ENCODE measurements at regions not wholly inside any gene's neighbourhood (a gene's known extent, or its start where the extent isn't known, plus 50 kb on each side); places are given as distances from the start of the nearest gene placed in this dataset.

DNA sequence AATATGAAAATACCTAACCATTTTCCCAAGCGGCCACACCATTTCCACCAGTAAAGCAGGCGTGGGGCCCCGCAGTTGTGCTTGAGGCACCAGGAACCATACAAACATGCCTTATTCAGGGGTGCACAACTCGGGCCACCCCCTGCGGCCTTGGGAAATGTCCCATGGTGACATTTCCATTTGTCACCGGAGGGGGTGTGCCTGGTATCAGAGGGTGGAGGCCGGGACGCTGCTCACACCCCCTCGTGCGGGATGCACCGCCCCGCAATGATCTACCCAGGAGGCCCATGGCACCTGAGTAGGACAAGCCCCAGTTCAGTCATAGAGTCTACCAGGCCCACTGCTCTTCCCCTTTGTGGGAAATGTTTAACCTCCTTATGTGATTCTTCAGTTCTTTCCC, 218.8 kb downstream of the TEX29 start:
- intact Hi-C loops (cut with DNase I; ENCODE audit: low total_unique reads): no loop called here

DNA sequence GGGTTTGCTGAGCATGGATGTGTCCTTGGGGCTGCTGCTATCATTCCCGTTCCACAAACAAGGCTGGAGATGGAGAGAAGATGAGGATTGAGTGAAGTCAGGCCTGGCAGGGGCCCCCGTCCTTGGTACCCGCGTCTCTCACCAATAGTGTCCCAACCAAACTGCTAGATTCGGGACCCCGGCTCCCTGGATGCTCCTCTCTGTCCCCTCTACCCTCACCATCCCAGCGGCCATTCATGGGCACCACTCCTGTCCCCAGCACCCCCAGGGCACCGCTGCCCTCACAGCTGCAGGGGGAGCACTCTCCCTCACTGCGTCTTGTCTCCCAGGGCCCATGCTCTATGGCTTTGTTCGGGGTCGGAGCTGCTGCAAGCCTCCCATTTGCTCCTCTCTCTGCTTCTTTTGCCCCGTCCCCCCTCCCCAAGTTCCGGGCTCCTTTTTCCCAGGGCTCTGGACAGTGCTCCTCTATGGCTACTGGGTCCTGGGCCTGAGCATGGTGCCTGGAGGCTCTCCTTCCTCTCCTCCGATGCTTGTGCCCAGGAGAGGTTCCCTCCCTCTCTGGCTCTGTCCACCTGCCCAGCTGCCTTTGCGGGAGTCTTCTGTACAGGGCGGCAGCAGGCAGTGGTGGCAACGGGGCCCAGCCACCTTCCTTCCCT, 219.5 kb downstream of the TEX29 start:
- no peak for DNase-seq
- Histone ChIP-seq H3K4me1 (no peaks in the 10 kb centered on the region), H3K4me3 (no peak overlapping the region), H3K9me3 (no peaks in the 10 kb centered on the region), H3K36me3 (no peaks in the 10 kb centered on the region), H3K27ac (no peak overlapping the region), H3K27me3 (peaks cover 0 to 1% of the 10 kb centered on the region in 2 donors)
- intact Hi-C loops (cut with DNase I; ENCODE audit: low total_unique reads): no loop called here
- TF ChIP-seq, protein P1, sequence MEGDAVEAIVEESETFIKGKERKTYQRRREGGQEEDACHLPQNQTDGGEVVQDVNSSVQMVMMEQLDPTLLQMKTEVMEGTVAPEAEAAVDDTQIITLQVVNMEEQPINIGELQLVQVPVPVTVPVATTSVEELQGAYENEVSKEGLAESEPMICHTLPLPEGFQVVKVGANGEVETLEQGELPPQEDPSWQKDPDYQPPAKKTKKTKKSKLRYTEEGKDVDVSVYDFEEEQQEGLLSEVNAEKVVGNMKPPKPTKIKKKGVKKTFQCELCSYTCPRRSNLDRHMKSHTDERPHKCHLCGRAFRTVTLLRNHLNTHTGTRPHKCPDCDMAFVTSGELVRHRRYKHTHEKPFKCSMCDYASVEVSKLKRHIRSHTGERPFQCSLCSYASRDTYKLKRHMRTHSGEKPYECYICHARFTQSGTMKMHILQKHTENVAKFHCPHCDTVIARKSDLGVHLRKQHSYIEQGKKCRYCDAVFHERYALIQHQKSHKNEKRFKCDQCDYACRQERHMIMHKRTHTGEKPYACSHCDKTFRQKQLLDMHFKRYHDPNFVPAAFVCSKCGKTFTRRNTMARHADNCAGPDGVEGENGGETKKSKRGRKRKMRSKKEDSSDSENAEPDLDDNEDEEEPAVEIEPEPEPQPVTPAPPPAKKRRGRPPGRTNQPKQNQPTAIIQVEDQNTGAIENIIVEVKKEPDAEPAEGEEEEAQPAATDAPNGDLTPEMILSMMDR (IDR thresholded peaks at IDR 0.05): no peak
- TF ChIP-seq POLR2A (IDR thresholded peaks at IDR 0.05): no peak

More for the DNA sequence above, 218.8 kb downstream of the TEX29 start:
- TF ChIP-seq, protein P1 (IDR thresholded peaks at IDR 0.05): no peak
- TF ChIP-seq POLR2A (IDR thresholded peaks at IDR 0.05): no peak
- Histone ChIP-seq H3K27me3 (peaks cover 0 to 7% of the 10 kb centered on the region in 2 donors), H3K36me3 (no peaks in the 10 kb centered on the region), H3K9me3 (no peaks in the 10 kb centered on the region), H3K4me3 (no peak overlapping the region), H3K4me1 (no peaks in the 10 kb centered on the region), H3K27ac (no peak overlapping the region)
- DNase-seq: no peak

DNA sequence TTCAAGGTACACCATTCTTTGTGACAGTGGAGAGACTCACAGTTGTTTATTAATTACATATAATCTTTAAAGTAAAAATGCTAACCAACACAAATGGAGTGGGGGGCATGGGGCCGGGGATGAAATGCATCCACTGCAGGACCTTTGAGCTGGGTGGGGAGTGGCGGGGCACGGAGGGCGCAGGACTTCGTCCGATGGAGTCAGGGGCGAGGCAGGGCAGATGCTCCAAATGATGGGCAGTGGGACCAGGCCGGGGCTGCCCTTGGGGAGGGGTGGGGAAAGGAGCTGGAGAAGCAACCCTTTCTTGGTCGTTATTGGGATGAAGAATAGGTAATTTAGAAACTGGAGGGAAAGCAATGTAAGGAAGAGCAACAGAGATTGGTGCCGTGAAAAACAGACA, 220.0 kb downstream of the TEX29 start:
- TF ChIP-seq, protein P1 (IDR thresholded peaks at IDR 0.05): no peak
- TF ChIP-seq POLR2A (IDR thresholded peaks at IDR 0.05): no peak
- DNase-seq: no peak
- no peaks in the 10 kb centered on the region for H3K36me3 ChIP-seq
- no peaks in the 10 kb centered on the region for H3K4me1 ChIP-seq
- no peak overlapping the region for H3K27ac ChIP-seq
- intact Hi-C loops (cut with DNase I; ENCODE audit: low total_unique reads): no loop called here
- H3K27me3 ChIP-seq: no peaks in the 10 kb centered on the region
- no peak overlapping the region for H3K4me3 ChIP-seq
- no peaks in the 10 kb centered on the region for H3K9me3 ChIP-seq

DNA sequence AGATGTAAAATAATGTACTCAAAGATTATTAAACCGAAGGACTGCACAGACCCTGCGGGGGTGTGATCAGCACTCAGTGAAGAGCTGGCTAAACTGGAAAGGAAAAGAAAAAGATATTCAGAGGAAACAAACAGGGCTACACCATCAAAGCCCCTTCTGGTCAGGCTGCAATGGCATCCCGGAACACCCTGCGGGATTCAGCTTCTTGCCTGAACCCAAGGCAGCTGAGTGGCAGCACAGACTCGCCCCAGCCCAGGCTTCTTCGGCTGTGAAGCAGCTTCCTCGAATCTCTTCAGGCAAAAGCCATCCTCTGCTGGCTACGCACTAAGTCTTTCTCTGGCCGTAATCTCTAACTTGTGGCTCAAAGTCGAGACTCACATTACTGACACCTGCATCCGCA, 220.9 kb downstream of the TEX29 start:
- TF ChIP-seq, protein P1 (IDR thresholded peaks at IDR 0.05): no peak
- TF ChIP-seq POLR2A (IDR thresholded peaks at IDR 0.05): no peak
- no peak overlapping the region for H3K27ac ChIP-seq
- no peak overlapping the region for H3K4me3 ChIP-seq
- H3K4me1 ChIP-seq: no peaks in the 10 kb centered on the region
- H3K36me3 ChIP-seq: no peaks in the 10 kb centered on the region
- intact Hi-C loops (cut with DNase I; ENCODE audit: low total_unique reads): no loop called here
- H3K27me3 ChIP-seq: no peaks in the 10 kb centered on the region
- DNase-seq: no peak
- no peaks in the 10 kb centered on the region for H3K9me3 ChIP-seq

DNA sequence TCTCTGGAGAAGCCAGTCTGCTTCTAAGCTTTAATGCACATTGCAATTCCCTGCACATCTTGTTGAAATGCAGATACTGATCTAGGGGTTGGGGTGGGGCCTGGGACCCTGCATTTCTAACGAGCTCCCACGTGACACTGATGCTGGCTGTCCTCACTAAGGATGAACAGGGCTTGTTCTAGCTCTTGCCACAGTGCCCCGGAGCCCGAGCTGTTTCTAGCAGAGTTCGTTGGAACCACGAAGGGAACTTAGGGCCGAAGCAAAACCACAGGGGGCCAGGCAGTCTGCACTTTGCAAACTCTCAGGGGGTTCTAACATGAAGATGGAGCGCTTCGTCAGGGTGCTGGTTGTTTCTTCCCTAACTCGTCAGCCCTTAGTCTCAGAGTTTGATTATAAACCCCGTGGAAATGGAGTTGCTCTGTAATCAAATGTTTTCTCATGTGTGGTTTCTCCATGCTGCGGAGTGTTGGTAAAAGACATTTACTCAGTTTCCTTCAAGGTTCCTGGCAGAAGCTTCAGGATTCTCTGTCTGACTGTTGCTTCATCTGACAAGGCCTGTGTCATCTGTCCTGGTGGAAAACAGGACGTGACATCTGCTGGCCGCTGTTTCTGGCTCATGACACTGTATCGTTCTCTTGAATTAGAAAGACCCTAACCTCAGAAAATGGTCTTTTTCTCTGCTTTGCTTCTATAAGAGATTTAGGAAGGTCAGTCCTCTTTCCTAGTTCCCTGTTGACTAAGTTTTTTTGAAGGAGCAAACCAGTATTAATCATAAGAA, 221.5 kb downstream of the TEX29 start:
- no peak overlapping the region for H3K27ac ChIP-seq
- no peaks in the 10 kb centered on the region for H3K36me3 ChIP-seq
- no peaks in the 10 kb centered on the region for H3K4me1 ChIP-seq
- H3K9me3 ChIP-seq: no peaks in the 10 kb centered on the region
- no peak for DNase-seq
- no peak for TF ChIP-seq POLR2A (IDR thresholded peaks at IDR 0.05)
- TF ChIP-seq, protein P1 (IDR thresholded peaks at IDR 0.05): no peak
- H3K4me3 ChIP-seq: no peak overlapping the region
- intact Hi-C loops (cut with DNase I; ENCODE audit: low total_unique reads): no loop called here
- H3K27me3 ChIP-seq: no peaks in the 10 kb centered on the region

Measured in uterus (tissue), 3 donors.